ENCODE measurements at regions not wholly inside any gene's neighbourhood (a gene's known extent, or its start where the extent isn't known, plus 50 kb on each side); places are given as distances from the start of the nearest gene placed in this dataset.

- H3K36me3 Mint-ChIP-seq (ENCODE audit: low read depth), result no peaks in the 10 kb centered on the region
- no peaks in the 10 kb centered on the region for H3K27me3 Mint-ChIP-seq
- H3K4me1 Mint-ChIP-seq (ENCODE audit: low read depth), result no peaks in the 10 kb centered on the region
- no peaks in the 10 kb centered on the region for H3K9me3 Mint-ChIP-seq
- DNase-seq, result no peak
- H3K4me3 Mint-ChIP-seq, result no peak overlapping the region
- H3K27ac Mint-ChIP-seq, result no peak overlapping the region
Observed at GRCh38 chr2:72036595-72036994, 111.1 kb downstream of the CYP26B1 start.

- no peaks in the 10 kb centered on the region for H3K9me3 Mint-ChIP-seq
- H3K27ac Mint-ChIP-seq, result no peak overlapping the region
- no peaks in the 10 kb centered on the region for H3K36me3 Mint-ChIP-seq (ENCODE audit: low read depth)
- H3K27me3 Mint-ChIP-seq, result no peaks in the 10 kb centered on the region
- no peaks in the 10 kb centered on the region for H3K4me1 Mint-ChIP-seq (ENCODE audit: low read depth)
- DNase-seq, result no peak
- H3K4me3 Mint-ChIP-seq, result no peak overlapping the region
Observed at GRCh38 chr2:72036173-72036545, 111.5 kb downstream of the CYP26B1 start.

DNA sequence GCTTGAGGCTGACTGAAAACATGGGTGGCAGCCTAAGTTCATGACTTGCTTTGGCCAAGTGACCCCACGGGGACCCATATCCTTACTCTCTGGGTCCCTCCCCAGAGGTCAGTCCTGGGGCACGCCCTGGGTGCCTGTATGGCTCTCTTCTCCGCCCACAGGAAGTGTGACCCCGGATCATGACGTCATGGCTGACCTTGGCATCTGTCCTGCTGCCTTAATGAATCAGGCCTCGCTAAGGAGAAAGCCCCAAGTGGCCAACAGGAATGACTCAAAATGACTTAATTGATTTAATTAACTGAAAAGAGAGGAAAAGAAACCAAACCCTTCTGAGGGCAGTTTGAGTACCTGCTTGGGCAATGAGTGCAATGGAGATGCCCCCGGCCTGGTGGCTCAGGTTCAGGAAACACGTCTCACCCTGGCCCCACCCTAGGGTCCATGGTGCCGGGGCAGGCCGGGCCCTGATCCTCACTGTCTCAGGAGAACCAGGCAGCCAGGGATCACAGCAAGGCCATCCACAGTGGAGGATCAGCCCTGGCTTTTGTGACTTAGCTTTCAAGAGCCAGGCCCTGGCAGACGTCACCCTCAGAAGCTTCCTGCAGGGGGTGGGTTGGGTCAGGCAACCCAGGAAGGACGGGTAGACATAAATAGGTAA lies 112.0 kb downstream of the CYP26B1 start:
- Mint-ChIP-seq H3K4me3 (no peak overlapping the region), H3K27me3 (no peaks in the 10 kb centered on the region), H3K27ac (no peak overlapping the region), H3K36me3 (ENCODE audit: low read depth) (no peaks in the 10 kb centered on the region), H3K4me1 (ENCODE audit: low read depth) (no peaks in the 10 kb centered on the region), H3K9me3 (no peaks in the 10 kb centered on the region)
- DNase-seq, result no peak

DNA sequence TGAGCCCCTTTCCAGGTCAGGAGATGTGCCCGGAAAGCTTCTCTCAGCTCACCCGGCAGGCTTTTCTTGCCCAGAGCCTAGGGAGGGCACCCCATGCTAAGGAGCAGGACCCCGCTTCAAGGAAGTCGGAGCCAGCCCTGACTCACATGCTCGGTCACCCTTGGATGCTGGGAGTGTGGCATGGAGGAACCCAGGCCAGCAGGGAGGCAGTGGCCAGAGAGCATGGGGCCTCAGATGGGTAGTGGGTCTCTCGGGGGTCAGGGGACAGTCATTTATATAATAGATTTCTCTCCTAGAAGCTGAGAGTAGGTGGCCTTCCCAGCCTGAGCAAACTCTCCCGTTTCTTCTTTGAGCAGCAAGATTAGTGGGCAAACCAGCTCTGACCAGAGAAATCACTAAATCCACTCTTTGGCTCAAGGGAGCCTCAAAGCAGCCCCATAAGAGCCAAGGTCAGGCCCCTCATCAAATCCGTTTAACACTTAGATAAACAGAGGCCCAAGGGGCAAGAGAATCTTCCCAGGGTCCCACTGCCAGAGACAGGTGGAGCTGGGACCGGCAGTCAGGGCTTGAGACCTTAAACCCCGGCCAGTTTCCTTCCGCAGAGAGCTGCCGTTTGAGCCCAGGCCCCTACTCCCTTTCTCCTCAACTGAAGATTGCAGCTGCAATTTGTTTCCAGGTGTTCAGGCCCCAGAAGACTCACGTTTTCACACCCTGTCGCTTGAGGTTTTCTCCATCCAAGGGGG lies 113.1 kb downstream of the CYP26B1 start:
- no peaks in the 10 kb centered on the region for H3K4me1 Mint-ChIP-seq (ENCODE audit: low read depth)
- no peaks in the 10 kb centered on the region for H3K27me3 Mint-ChIP-seq
- no peaks in the 10 kb centered on the region for H3K36me3 Mint-ChIP-seq (ENCODE audit: low read depth)
- no peaks in the 10 kb centered on the region for H3K9me3 Mint-ChIP-seq
- no peak overlapping the region for H3K4me3 Mint-ChIP-seq
- no peak overlapping the region for H3K27ac Mint-ChIP-seq
- DNase-seq, result no peak

DNA sequence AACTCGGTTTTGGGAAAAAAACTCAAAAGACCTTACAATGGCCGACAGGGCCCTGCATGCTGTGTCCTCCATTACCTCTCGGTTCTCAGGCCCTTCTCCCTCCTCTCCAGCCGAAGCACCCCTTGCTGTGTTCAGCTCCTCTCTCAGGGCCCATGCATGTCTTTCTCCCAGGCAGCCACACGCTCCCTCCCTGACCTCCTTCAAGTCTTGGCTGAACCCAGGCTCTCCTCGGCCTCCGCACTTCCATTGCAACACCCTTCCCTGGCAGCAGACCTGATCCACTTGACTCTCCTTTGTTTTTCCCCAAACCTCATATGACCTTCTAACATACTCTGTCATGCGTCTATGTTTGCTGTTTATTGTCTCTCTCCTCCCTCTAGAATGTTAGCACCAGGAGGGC lies 114.0 kb downstream of the CYP26B1 start:
- no peak overlapping the region for H3K27ac Mint-ChIP-seq
- DNase-seq, result no peak
- H3K36me3 Mint-ChIP-seq (ENCODE audit: low read depth), result no peaks in the 10 kb centered on the region

GRCh38 chr2:72032481-72033041 lies 115.1 kb downstream of the CYP26B1 start:
- Mint-ChIP-seq H3K9me3 (no peaks in the 10 kb centered on the region), H3K4me1 (ENCODE audit: low read depth) (no peaks in the 10 kb centered on the region)

More for the DNA sequence above, 114.0 kb downstream of the CYP26B1 start:
- Mint-ChIP-seq H3K4me3 (no peak overlapping the region), H3K9me3 (no peaks in the 10 kb centered on the region), H3K4me1 (ENCODE audit: low read depth) (no peaks in the 10 kb centered on the region), H3K27me3 (no peaks in the 10 kb centered on the region)

GRCh38 chr2:72031346-72032110 lies 116.1 kb downstream of the CYP26B1 start:
- Mint-ChIP-seq H3K27ac (no peak overlapping the region), H3K9me3 (no peaks in the 10 kb centered on the region), H3K27me3 (no peaks in the 10 kb centered on the region), H3K4me3 (no peak overlapping the region), H3K4me1 (ENCODE audit: low read depth) (no peaks in the 10 kb centered on the region), H3K36me3 (ENCODE audit: low read depth) (no peaks in the 10 kb centered on the region)
- no peak for DNase-seq

More at GRCh38 chr2:72032481-72033041, 115.1 kb downstream of the CYP26B1 start:
- no peaks in the 10 kb centered on the region for H3K27me3 Mint-ChIP-seq
- H3K4me3 Mint-ChIP-seq, result no peak overlapping the region
- no peak overlapping the region for H3K27ac Mint-ChIP-seq
- H3K36me3 Mint-ChIP-seq (ENCODE audit: low read depth), result no peaks in the 10 kb centered on the region
- no peak for DNase-seq

DNA sequence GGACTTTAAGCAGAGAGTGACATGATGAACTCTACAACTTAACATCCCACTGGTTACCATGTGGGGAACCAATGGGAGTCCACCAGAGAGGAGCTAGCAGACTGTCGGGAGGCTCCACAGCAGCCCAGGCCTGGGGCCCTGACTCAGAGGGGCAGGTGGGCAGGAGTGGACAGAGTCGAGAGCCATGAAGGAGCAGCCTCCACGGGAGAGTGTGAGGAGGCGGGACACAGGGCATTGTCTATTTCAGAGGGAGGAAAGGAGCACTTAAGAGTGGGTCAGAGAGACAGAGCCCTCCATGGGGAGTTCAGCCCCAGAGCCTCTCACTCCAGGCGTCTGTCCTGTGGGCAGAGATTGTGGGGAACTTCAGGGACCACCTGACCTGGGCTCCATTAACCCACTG lies 118.7 kb downstream of the CYP26B1 start:
- H3K27me3 Mint-ChIP-seq, result no peaks in the 10 kb centered on the region
- no peak overlapping the region for H3K4me3 Mint-ChIP-seq
- H3K36me3 Mint-ChIP-seq (ENCODE audit: low read depth), result no peaks in the 10 kb centered on the region
- no peak overlapping the region for H3K27ac Mint-ChIP-seq
- DNase-seq, result peak; percentile 1
- no peaks in the 10 kb centered on the region for H3K4me1 Mint-ChIP-seq (ENCODE audit: low read depth)
- no peaks in the 10 kb centered on the region for H3K9me3 Mint-ChIP-seq

- Mint-ChIP-seq H3K4me1 (ENCODE audit: low read depth) (no peaks in the 10 kb centered on the region), H3K36me3 (ENCODE audit: low read depth) (no peaks in the 10 kb centered on the region), H3K4me3 (no peak overlapping the region), H3K27me3 (no peaks in the 10 kb centered on the region), H3K27ac (no peak overlapping the region), H3K9me3 (no peaks in the 10 kb centered on the region)
- peak; percentile 2 for DNase-seq
Observed at GRCh38 chr2:72028351-72028995, 119.2 kb downstream of the CYP26B1 start.

DNA sequence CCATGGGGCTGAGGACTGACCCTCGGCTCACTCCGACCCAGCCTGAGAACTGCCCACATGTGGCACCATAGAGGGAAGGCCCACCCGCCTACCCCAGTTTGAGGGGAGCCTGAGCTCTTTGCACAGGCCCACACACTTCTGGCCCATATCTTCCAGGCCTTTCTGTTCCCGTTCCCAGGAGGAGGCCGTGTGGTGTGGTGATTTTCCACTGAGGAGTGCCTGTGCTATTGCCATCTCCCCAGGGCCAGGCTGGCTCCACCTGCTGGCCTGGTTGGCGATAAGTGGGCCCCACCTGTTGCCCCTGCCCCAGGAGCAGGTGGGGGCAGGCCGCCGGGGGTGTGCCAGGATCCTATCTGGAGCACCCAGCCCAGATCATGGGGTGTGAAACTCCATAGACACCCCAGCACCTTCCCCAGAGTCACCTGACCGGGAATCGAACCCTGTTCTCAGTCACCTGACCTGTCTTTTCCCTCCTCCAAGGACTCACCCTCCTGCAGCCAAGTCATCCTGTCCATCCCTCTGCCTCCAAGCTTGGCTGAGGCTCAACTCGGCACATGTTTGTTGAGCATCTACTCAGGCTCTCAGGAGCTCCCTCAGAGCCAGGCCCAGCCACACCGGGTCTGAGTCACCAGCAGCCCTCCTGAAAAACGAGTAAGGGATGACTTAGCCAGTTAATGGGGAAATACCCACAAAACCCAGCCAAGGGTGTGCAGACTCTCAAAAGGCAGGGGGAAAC lies 120.1 kb downstream of the CYP26B1 start:
- H3K27me3 Mint-ChIP-seq, result no peaks in the 10 kb centered on the region
- H3K36me3 Mint-ChIP-seq (ENCODE audit: low read depth), result no peaks in the 10 kb centered on the region
- DNase-seq, result peak; percentile 17
- no peaks in the 10 kb centered on the region for H3K9me3 Mint-ChIP-seq
- H3K4me3 Mint-ChIP-seq, result no peak overlapping the region
- no peaks in the 10 kb centered on the region for H3K4me1 Mint-ChIP-seq (ENCODE audit: low read depth)
- H3K27ac Mint-ChIP-seq, result no peak overlapping the region

- DNase-seq, result no peak
- Mint-ChIP-seq H3K9me3 (no peaks in the 10 kb centered on the region), H3K27ac (no peak overlapping the region), H3K27me3 (peaks cover 4% of the 10 kb centered on the region), H3K36me3 (ENCODE audit: low read depth) (no peaks in the 10 kb centered on the region), H3K4me3 (no peak overlapping the region), H3K4me1 (ENCODE audit: low read depth) (no peaks in the 10 kb centered on the region)
Observed at GRCh38 chr2:72026819-72027425, 120.7 kb downstream of the CYP26B1 start.

- H3K36me3 Mint-ChIP-seq (ENCODE audit: low read depth), result no peaks in the 10 kb centered on the region
- DNase-seq, result peak; percentile 7
- H3K27ac Mint-ChIP-seq, result no peak overlapping the region
- H3K4me3 Mint-ChIP-seq, result no peak overlapping the region
- H3K4me1 Mint-ChIP-seq (ENCODE audit: low read depth), result no peaks in the 10 kb centered on the region
- no peaks in the 10 kb centered on the region for H3K9me3 Mint-ChIP-seq
- H3K27me3 Mint-ChIP-seq, result peaks cover 4% of the 10 kb centered on the region
Observed at GRCh38 chr2:72024451-72025175, 123.0 kb downstream of the CYP26B1 start.
